ENCODE measurements at regions not wholly inside any gene's neighbourhood (a gene's known extent, or its start where the extent isn't known, plus 50 kb on each side); places are given as distances from the start of the nearest gene placed in this dataset.

GRCh38 chr2:8399731-8400130, 282.1 kb upstream of the ID2 start:
- no peak for DNase-seq

- no peak for DNase-seq
Observed at GRCh38 chr2:8400196-8400595, 281.7 kb upstream of the ID2 start.

GRCh38 chr2:8402222-8402621, 279.6 kb upstream of the ID2 start:
- DNase-seq, result no peak

- no peak for DNase-seq
Observed at GRCh38 chr2:8403876-8404275, 278.0 kb upstream of the ID2 start.

GRCh38 chr2:8405334-8405733, 276.5 kb upstream of the ID2 start:
- DNase-seq, result no peak

- no peak for DNase-seq
Observed at GRCh38 chr2:8406271-8406670, 275.6 kb upstream of the ID2 start.

- no peak for DNase-seq
Observed at GRCh38 chr2:8407332-8407731, 274.5 kb upstream of the ID2 start.

GRCh38 chr2:8408560-8409460, 273.0 kb upstream of the ID2 start:
- no peak for DNase-seq

- no peak for DNase-seq
Observed at GRCh38 chr2:8409461-8410260, 272.2 kb upstream of the ID2 start.

- DNase-seq, result no peak
Observed at GRCh38 chr2:8412082-8412481, 269.8 kb upstream of the ID2 start.

- DNase-seq, result no peak
Observed at GRCh38 chr2:8412586-8412985, 269.3 kb upstream of the ID2 start.

- no peak for DNase-seq
Observed at GRCh38 chr2:8413589-8414135, 268.2 kb upstream of the ID2 start.

- DNase-seq, result no peak
Observed at GRCh38 chr2:8414946-8415879, 266.6 kb upstream of the ID2 start.

- DNase-seq, result no peak
Observed at GRCh38 chr2:8416001-8416571, 265.8 kb upstream of the ID2 start.

GRCh38 chr2:8416849-8417832, 264.7 kb upstream of the ID2 start:
- no peak for DNase-seq

GRCh38 chr2:8418721-8419120, 263.1 kb upstream of the ID2 start:
- no peak for DNase-seq

GRCh38 chr2:8421658-8422449, 260.0 kb upstream of the ID2 start:
- no peak for DNase-seq

- DNase-seq, result no peak
Observed at GRCh38 chr2:8422450-8422800, 259.4 kb upstream of the ID2 start.

GRCh38 chr2:8424997-8425900, 256.6 kb upstream of the ID2 start:
- DNase-seq, result no peak
